ENCODE measurements at regions not wholly inside any gene's neighbourhood (a gene's known extent, or its start where the extent isn't known, plus 50 kb on each side); places are given as distances from the start of the nearest gene placed in this dataset.
A peak's percentile ranks its signal among the peaks of the same experiment; 100 is the strongest.

DNA sequence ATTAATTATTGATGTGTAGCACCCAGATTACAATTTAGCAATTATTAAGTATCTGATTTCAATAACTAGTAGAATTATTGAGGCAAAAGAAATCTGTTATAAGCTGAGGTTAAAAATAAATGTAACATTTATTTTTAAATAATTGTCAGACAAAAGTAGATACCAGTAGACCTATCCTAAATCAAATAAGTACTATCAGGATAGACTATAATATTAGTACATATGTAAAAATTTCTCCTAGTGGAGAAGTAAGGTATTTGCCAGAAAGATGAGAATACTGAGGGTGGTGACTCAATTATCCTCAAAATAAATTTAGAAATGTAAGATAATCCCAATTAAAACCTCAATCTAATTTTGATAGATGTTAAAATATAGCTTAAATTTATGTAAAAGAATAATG lies 377.8 kb upstream of the CHRM3 start:
- peak; percentile 26 for DNase-seq (ENCODE audit: low read depth)

DNA sequence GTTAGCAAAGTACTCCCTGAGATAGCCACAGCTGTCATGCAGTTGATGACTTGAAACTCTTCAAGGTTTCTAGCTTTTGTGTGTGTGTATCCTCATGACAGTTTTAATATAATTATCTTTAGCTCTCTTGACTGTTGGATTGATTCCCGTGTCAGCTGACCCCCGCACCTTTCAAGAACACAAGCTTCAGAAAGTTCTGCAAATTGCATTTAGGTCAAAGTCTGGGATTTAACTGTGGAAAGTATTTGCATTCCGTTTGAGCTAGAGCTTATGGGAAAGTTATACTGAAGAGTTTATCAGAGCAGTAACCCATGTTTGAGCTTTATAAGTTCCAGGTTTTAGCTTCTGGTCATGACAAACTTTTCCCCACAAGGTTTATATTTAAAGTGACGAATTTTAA lies 380.1 kb upstream of the CHRM3 start:
- no peak for DNase-seq (ENCODE audit: low read depth)

- no peak for DNase-seq (ENCODE audit: low read depth)
Measured at GRCh38 chr1:238999944-239000343, 386.4 kb upstream of the CHRM3 start.

- no peak for DNase-seq (ENCODE audit: low read depth)
Measured at GRCh38 chr1:238998577-238998976, 387.8 kb upstream of the CHRM3 start.

- DNase-seq (ENCODE audit: low read depth) = peak; percentile 41
Measured at GRCh38 chr1:238991765-238992495, 394.4 kb upstream of the CHRM3 start.

- peak; percentile 49 for DNase-seq (ENCODE audit: low read depth)
Measured at GRCh38 chr1:238985312-238985711, 401.1 kb upstream of the CHRM3 start.

- DNase-seq (ENCODE audit: low read depth) = no peak
Measured at GRCh38 chr1:238982736-238983135, 403.6 kb upstream of the CHRM3 start.

DNA sequence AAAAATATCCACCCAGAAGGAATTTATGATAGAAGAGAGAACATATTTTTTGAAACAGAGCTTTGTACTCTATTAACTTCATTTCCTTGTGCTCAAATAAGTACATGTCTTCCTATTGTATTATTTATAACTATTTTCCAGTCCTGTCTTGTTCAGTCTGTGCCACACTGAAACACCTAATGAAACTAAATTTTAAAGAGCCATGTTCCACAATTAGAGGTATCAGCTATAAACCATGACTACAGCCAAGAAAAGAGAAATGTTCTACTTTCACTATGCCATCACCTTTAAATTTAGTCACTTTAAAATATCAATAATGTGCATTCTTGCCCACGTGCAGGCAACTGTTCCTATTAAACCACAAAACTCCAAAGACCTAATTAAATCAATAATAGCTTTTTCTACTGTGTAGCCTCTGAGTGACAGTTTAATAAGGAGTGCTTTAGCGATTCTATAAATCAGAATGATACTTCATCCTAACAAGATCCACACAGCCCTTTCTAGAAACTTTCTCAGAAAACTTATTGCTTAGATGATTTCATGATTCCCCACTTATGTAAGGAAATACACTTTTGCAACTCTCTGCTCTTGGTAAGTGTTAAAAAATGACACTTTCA lies 404.9 kb upstream of the CHRM3 start:
- no peak for DNase-seq (ENCODE audit: low read depth)

DNA sequence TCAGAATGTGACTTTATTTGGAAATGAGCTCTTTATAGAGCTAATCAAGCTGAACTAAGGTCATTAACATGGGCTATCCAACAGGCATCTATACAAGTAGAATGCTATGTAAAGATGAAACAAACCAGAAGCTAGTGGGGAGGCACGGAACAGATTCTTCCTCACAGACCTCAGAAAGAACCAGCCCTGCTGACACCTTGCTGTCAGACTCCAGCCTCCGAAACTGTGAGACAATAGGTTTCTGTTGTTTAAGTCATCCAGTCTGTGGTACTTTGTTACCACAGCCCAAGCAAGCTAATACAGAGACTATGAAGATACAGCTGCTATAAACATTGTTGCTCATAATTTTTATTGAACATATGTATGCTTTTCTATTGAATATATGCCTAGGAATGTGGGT lies 406.3 kb upstream of the CHRM3 start:
- DNase-seq (ENCODE audit: low read depth) = no peak

- DNase-seq (ENCODE audit: low read depth) = peak; percentile 14
Measured at GRCh38 chr1:238964631-238965030, 421.7 kb upstream of the CHRM3 start.

DNA sequence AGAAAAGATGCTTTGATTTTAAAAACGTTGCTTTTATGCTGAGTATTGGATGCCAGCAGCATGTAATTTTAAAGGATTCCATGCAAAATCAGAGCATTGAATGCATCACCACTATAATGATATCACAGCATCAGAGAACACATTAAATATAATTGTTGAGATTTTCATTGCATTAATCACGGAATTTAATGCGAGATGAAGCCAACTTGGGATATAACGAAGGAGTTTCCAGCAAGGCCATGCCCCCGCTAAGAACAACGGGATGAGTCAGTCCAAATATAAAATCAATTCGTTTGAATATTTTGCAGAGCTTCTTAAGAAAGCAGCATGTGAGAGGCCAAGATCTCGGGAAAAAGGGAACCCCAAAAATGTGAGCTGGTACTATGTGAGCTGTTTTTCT lies 423.4 kb upstream of the CHRM3 start:
- peak; percentile 40 for DNase-seq (ENCODE audit: low read depth)

DNA sequence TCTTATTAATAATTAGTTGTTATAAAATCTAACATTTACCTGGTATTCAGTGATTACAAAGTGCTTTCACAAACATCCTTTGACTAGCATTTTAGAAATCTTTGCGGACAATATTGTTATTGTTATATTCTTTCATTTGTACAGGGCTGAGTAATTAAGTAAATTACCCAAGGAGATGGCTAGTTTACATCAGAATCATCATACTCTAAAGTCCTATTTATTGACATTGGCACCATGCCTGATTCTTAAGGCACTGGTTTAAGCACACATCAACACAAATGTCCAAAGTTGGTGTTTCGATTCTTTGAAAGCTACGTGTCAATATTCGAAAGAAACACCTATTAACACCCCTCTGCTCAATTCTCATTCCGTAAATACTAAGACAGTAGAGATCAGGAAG lies 424.6 kb upstream of the CHRM3 start:
- peak; percentile 16 for DNase-seq (ENCODE audit: low read depth)

- peak; percentile 77 for DNase-seq (ENCODE audit: low read depth)
Measured at GRCh38 chr1:238960071-238960470, 426.3 kb upstream of the CHRM3 start.

GRCh38 chr1:238955934-238956333 lies 430.4 kb upstream of the CHRM3 start:
- DNase-seq (ENCODE audit: low read depth) = peak; percentile 57

DNA sequence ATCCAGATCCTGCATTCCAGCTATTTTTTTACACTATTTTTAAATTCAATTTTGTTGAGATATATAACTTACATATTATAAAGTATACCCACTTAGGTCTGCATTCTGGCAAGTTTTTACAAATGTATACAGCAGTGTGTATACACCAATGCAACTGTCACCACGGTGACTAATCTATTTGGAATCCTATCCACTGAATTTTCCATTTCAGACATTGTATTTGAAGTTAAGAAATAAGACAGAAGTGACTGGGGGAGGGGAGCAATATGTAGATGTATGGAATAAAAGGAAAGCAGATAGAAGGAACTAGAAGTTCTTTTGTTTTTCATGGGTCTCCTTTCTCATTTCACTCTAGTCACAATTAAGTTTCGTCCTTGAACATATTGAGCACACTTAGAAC lies 431.5 kb upstream of the CHRM3 start:
- DNase-seq (ENCODE audit: low read depth) = peak; percentile 79

DNA sequence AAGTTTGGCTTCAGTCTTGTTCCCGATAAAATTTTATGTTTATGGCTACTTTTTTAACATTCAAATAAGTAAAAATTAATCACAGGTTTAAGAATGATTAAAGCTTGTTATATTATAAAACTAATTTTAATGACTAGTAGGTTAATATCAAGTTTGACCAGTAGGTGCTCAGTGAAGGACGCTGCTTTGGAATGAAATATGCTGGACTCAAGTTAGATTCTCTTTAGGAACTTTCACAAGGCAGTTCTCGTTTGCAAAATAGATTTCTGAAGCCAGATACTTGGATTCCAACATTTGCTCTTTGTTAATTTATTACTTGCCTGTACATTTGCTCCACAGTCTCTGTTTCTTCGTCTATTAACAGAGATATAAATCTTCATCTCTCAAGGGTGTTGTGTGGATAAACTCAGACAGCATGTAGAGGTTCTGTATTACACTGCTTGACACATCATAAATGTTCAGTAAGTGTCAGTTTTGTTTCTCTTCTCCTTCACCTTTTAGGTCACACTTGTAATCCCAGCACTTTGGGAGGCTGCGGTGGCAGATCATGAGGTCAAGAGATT lies 432.8 kb upstream of the CHRM3 start:
- DNase-seq (ENCODE audit: low read depth) = peak; percentile 31

DNA sequence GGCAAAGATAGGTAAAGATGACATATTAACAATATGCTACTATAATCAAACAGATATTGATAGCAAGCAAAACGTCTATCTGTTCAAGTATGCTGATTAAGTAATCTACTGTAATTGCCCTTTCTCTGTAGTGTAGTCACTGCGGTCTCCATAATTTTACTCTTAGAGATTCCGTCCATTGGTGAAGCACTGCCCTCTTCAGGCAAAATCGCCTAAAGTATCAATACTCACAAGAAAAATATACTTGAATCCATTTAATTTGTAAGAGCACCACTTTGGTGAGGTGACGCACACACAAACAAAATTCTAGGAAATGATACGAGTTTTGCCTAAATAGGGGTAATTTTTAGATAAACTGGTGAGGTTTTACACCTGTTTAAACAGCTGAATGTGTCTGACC lies 434.6 kb upstream of the CHRM3 start:
- peak; percentile 77 for DNase-seq (ENCODE audit: low read depth)

- DNase-seq (ENCODE audit: low read depth) = peak; percentile 40
Measured at GRCh38 chr1:238950784-238951183, 435.6 kb upstream of the CHRM3 start.

DNA sequence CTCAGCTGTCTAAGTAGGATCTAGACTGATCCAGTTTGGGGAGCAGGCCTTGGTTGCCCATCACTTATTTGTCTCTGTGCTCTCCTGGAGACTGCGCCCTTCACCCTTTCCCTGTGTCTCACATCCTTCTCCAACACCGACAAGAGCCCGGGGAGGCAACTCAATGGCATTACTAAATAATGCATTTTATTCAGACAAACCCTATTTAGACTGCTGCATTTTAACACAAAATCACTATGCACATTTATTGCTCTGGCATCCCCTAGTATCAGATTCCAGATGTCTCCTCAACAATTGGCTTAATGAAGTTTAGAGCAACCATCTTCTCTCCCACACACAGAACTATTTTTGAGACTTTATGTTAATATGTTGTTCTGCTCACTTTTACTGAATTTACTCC lies 436.4 kb upstream of the CHRM3 start:
- DNase-seq (ENCODE audit: low read depth) = no peak

DNA sequence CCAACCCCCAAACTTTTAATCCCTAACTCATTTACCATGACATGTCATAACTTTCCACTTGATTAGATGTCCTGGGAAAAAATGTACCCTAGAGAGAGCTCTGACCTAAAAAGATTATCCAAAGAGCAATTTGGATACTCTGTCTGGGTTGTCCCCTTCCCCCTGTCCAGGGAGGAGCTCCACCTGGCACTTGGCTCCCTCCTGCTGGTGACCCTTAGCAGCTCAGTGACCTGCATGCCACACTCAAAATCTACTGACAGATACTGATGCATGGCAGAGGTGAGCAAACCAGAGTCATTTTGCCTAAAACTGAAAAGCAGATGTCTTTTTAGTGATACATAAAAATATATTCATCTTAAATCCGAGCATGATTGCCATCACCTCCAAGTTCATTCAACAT lies 442.3 kb upstream of the CHRM3 start:
- no peak for DNase-seq (ENCODE audit: low read depth)

- DNase-seq (ENCODE audit: low read depth) = no peak
Measured at GRCh38 chr1:238927899-238928298, 458.5 kb upstream of the CHRM3 start.

GRCh38 chr1:238916828-238917227 lies 469.5 kb upstream of the CHRM3 start:
- peak; percentile 40 for DNase-seq (ENCODE audit: low read depth)

DNA sequence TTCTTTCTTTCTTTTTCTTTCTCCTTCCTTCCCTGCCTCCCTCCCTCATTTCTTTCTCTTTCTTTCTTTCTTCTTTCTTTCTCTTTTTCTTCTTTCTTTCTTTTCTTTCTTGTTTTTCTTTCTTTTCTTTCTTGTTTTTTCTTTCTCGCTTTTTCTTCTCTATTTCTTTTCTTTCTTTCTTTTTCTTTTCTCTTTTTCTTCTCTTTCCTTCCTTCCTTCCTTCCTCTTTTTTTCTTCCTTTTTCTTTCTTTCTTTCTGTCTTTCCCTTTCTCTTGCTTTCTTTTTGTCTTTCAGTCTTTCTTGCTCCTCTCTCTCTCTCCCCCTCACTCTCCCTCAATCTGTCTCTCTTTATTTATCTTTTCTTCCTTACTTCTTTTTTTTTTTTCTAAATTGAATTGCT lies 472.0 kb upstream of the CHRM3 start:
- no peak for DNase-seq (ENCODE audit: low read depth)

DNA sequence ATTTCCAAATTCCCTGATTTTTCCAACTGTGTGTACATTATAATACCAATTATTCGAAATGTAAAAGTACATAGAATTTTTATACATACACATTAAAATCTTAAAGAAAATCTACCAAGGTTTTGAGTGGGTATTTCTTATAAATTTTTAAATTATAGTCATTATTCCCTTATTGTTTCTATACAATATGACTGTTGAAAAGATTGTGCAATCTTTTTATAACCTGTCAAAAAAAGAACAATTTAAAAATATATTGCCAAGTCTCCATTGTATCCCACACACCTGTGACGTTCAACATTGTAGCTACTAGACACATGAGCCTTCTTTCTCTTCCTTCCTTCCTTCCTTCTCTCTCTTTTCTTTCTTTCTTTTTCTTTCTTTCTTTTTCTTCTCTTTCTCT lies 473.2 kb upstream of the CHRM3 start:
- DNase-seq (ENCODE audit: low read depth) = no peak

Measured in ELR (cell line).